ENCODE measurements at regions not wholly inside any gene's neighbourhood (a gene's known extent, or its start where the extent isn't known, plus 50 kb on each side); places are given as distances from the start of the nearest gene placed in this dataset.

DNA sequence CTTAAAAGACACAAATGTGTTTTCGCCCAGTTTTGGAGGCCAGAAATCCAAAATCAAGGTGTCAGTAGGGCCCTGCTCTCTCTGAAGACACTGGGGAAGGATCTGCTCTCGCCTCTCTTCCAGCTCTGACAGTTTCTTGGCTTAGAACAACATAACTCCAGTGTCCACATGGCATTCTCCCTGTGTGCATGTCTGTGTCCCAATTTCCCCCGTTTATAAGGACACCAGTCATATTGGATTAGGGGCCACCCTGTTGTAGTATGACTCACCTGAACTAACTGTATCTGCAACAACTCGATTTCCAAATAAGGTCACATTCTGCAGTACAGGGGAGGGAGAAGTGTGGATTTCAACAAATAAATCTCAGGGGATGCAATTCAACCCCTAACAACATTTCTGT, 263.2 kb downstream of the SS18 start:
- no peak overlapping the region for H3K4me3 ChIP-seq (ENCODE audit: low read depth, low read length)
- DNase-seq (ENCODE audit: low read depth), result no peak
- no peak for TF ChIP-seq CTCF (conservative IDR thresholded peaks at IDR 0.05; ENCODE audit: low read depth, low read length)

DNA sequence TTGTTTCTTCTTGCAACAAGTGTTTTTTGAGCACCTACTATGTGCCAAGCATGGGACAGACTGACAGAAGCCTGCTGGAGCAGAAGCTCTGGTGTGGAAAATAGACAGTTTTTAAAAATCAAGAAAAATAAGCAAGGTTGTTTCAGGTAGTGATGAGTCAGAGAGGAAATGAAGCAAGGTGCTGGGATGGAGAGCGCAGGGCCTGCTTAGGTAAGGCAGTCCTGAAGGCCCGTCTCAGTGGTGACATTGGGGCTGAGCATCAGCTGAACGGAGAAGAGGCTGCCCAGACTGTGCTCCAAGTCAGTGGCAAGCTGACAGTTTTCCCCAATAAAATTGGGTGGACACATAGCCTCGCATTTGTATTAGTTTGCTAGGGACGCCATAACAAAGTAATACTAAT, 263.6 kb downstream of the SS18 start:
- no peak for TF ChIP-seq CTCF (conservative IDR thresholded peaks at IDR 0.05; ENCODE audit: low read depth, low read length)
- no peak overlapping the region for H3K4me3 ChIP-seq (ENCODE audit: low read depth, low read length)
- no peak for DNase-seq (ENCODE audit: low read depth)

- TF ChIP-seq CTCF (conservative IDR thresholded peaks at IDR 0.05; ENCODE audit: low read depth, low read length), result no peak
- no peak overlapping the region for H3K4me3 ChIP-seq (ENCODE audit: low read depth, low read length)
- DNase-seq (ENCODE audit: low read depth), result no peak
Observed at GRCh38 chr18:25825979-25826776, 264.2 kb downstream of the SS18 start.

DNA sequence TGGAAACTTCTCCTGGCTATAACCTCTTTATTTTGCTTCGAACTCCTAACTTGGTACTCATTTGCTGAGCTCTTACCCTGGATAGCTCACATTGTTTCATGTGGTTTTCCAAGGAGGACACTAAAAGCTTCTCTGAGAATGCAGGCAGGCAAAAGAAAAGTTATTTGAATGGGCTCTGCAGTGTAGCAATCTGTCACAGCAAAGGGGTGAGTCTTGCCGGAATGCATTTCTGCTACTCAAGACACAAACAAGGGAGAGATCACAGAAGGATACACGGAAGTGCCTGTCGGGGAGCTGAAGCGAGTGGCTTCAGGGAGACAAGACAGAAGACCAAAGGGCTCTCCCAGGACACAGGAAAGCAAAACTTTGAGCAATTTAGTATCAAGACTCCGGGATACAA, 265.4 kb downstream of the SS18 start:
- H3K4me3 ChIP-seq (ENCODE audit: low read depth, low read length), result no peak overlapping the region
- no peak for DNase-seq (ENCODE audit: low read depth)
- no peak for TF ChIP-seq CTCF (conservative IDR thresholded peaks at IDR 0.05; ENCODE audit: low read depth, low read length)

GRCh38 chr18:25819746-25820363, 270.6 kb downstream of the SS18 start:
- DNase-seq (ENCODE audit: low read depth), result no peak
- H3K4me3 ChIP-seq (ENCODE audit: low read depth, low read length), result no peak overlapping the region
- TF ChIP-seq CTCF (conservative IDR thresholded peaks at IDR 0.05; ENCODE audit: low read depth, low read length), result no peak

GRCh38 chr18:25818505-25818904, 271.9 kb downstream of the SS18 start:
- no peak for TF ChIP-seq CTCF (conservative IDR thresholded peaks at IDR 0.05; ENCODE audit: low read depth, low read length)
- H3K4me3 ChIP-seq (ENCODE audit: low read depth, low read length), result no peak overlapping the region
- DNase-seq (ENCODE audit: low read depth), result no peak
